ENCODE measurements at regions not wholly inside any gene's neighbourhood (a gene's known extent, or its start where the extent isn't known, plus 50 kb on each side); places are given as distances from the start of the nearest gene placed in this dataset.
"Not testable (repeated sequence)": the region's sequence is repeated elsewhere in the genome, so short reads cannot be mapped to it uniquely, and the experiment has no call there.

DNA sequence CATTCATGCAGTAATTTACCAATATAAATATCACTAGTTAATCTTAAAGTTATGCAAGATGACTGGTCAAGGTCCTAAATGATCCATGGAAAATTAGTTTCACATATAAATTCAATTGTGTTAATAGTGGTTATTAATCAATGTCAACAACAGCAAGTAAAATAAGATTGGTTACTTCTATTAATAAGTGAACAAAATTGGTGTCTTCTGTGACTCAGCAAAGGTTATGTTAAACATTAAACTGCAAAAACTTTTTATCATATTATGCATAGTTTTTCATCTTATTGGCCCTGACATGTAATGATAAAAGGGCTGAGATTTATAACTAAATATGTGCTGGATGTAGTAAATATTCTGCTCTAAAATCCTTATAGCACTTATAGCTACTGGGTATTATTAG lies 359.0 kb upstream of the UBE2E3 start:
- DNase-seq (ENCODE audit: extremely low read depth, low read depth, low spot score), result no peak

DNA sequence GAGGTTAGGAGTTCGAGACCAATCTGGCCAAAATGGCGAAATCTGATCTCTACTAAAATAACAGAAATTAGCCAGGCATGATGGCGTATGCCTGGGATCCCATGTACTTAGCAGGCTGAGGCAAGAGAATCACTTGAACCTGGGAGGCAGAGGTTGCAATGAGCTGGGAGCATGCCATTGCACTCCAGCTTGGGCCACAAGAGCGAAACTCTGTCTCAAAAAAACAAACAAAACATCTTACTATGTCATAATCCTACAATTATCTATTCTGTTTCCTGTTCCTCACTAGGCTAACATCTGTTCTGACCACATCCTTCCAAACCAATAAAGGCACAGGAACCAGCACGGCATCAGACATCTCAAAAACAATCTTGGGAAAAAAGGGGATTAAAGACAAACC lies 361.8 kb upstream of the UBE2E3 start:
- DNase-seq (ENCODE audit: extremely low read depth, low read depth, low spot score), result no peak

DNA sequence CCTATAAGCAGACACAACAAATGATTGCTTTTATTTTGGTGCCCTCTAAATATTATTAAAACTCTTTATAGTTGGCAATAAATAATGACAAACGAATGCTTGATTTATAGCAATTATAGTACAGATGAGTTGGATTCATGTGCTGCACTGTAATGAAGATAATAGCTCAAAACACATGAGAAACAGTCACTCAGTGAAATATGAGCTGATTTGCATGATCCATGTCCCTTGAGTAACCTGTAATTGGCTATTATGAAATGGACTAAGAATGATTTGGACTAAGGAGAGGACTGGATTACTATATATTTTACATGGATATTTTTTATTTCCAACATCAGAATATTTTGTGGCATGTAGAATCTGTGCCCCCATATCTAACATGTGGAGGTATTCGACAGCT lies 365.6 kb upstream of the UBE2E3 start:
- DNase-seq (ENCODE audit: extremely low read depth, low read depth, low spot score), result no peak

DNA sequence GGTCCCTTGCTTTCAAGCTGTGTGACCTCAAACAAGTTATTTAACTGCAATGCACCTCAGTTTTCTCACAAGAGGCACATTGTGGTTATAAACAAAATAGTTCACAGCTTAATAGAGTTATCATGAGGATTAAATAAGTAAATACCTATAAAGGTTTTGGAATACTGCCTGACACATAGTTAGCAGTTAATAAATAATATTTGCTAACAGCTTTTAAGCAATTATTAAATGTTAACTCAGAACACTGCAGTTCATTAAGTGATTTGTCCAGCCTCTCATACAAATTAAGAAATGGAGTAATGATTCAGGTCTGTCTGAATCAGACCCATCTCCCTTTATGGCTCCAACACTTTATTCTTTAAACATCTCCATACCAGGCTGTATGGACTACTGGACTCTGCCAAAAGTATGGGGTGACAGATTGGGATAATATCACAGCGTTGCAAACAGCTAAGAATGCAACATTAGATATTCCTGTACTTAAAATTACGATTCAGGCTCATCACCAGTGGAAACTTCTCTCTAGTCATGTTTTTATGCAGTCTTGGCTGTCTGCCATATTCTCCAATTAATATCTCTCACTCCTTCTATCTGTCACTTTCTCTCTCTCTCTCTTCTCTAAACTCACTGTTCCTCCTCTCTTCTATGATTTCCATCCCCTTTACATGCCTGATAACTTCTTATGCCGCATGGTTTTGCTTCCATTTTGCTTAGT lies 370.6 kb upstream of the UBE2E3 start:
- DNase-seq (ENCODE audit: extremely low read depth, low read depth, low spot score), result no peak

DNA sequence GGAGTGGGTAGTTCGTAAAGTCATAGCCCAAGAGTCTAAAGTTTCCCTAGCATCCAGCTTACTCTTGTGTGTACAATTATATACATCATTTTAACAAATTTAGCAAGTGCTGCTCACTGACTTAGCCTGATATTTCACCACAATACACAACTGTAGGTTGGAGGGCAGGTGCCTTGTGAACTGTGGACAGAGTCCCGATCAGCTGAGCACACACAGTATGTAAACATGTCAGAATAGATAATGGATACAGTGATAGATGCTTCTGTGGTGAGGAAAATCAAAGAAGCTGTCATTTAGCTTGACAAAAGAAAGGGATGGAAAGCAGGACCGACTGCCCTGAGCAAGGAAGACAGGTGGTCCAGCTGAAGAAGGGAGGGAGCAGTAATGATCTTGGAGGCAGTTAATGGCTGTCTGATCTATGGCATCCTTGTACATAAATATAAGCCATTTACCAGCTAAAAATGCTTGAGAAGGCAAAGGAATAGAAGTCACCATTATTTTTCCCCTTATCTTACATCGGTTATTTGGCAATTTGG lies 372.8 kb upstream of the UBE2E3 start:
- no peak for DNase-seq (ENCODE audit: extremely low read depth, low read depth, low spot score)

DNA sequence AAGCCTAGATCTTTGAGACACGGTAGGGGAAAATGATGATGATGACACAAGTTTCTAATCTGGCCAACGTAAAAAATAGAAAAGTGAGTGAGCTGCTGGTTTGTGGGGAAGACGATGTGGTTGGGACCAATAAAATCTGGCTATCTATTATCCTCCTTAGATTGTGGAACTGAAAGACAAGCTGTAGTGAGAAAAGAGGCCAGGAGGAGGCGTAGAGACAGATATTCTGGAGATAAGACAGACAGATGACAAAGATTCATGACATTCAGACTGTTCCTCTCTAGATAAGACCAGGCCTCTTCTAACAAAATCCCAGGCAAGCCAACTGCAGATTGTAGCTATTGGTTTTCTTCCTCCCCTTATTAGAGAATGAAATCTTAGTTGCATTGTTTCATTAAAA lies 376.3 kb upstream of the UBE2E3 start:
- no peak for DNase-seq (ENCODE audit: extremely low read depth, low read depth, low spot score)

DNA sequence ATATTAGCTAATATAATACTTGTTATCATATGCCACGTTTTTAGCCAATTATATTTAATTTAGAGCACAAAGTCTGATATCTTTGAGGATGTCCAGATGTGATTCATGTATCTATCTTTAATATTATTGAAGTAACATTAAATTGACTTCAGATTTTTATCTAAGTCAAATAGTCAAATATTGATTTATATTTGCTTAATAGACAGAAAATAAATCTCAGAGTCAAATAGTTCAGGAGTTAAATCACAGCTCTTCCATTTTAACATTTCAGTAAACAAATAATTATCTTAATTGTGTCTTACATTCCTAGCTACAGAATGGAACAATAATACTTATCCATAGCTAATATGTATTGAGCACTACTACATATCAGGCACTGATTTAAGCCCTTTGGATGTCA lies 379.4 kb upstream of the UBE2E3 start:
- no peak for DNase-seq (ENCODE audit: extremely low read depth, low read depth, low spot score)

DNA sequence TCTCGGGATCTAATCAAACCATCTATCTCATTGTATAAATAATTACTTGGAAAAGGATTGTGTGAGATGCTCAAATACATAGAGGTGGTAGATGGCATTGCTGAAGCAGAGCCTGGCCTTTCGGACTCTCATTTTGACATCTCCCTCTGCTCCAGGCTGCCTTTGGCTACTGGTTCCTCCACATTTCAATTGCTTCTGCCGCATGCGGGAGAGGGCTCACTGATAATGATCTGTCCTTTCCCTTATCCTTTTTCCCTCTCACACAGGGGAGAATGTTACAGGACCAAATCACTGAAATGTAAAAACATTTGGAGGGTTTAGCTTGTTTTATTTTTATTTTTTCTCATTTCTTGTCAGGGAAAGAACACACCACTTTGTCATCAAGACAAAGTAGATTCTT lies 380.6 kb upstream of the UBE2E3 start:
- DNase-seq (ENCODE audit: extremely low read depth, low read depth, low spot score), result no peak

DNA sequence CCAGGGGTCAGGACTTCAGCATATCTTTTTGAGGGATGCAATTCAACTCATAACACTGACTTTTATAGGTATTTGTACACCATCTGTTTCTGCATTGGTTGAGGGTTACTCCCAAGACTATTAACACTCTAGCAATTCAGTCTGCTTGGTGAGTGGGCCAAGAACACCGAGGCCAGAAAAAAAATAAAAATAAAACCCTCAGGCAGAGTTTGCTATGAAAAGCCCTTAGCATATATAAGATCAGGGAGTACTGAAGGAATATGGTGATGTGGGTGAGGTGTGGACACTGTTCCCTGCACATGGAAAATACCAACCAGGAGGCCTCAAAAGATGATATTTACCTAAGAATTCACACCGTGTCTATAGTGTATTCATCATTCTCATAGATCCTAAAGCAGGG lies 383.2 kb upstream of the UBE2E3 start:
- no peak for DNase-seq (ENCODE audit: extremely low read depth, low read depth, low spot score)

DNA sequence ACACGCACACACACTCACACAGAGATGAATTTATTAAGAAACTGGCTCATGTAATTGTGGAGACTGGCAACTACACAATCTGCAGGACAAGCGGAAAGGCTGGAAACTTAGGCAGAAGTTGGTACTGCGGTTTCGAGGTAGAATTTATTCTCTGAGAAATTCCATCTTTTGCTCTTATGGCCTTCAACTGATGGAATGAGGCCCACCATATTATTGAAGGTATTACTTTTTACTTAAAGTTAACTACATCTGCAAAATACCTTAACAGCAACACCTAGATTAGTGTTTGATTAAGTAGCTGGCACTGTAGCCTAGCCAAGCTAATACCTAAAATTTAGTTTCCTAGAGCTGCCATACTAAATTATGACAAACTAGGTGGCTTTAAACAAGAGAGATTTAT lies 384.0 kb upstream of the UBE2E3 start:
- no peak for DNase-seq (ENCODE audit: extremely low read depth, low read depth, low spot score)

DNA sequence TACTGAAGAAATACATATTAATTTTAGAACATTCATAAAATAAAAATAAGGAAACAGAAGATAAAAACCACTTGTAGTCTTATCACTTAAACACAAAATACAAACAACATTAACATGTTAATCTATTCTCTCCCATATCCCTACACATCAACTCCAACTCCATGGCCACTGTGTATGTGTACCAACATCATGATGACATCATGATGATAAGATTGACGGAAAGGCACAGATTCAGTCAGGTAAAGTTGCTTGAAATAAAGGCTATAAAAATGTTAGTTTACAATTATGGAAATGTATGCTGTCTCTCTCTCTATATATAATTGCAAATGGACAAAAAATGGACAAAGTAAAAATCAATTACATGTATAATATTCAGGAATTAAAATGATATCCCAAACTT lies 388.5 kb upstream of the UBE2E3 start:
- no peak for DNase-seq (ENCODE audit: extremely low read depth, low read depth, low spot score)

DNA sequence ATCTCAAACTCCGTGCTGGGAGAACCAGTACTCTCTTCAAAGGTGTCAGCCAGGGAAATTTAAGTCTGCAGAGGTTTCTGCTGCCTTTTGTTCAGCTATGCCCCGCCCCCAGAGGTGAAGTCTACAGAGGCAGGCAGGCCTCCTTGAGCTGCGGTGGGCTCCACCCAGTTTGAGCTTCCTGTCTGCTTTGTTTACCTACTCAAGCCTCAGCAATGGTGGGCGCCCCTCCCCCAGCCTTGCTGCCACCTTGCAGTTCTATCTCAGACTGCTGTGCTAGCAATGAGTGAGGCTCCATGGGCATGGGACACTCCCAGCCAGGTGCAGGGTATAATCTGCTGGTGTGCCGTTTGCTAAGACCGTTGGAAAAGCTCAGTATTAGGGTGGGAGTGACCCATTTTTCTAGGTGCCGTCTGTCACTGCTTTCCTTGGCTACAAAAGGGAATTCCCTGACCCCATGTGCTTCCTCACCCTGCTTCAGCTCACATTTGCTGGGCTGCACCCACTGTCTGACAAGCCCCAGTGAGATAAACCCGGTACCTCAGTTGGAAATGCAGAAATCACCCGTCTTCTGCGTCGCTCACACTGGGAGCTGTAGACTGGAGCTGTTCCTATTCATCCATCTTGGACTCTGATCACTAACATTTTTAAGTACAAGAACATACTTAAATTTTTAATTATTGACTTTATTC lies 389.2 kb upstream of the UBE2E3 start:
- DNase-seq (ENCODE audit: extremely low read depth, low read depth, low spot score), result not testable (repeated sequence)

DNA sequence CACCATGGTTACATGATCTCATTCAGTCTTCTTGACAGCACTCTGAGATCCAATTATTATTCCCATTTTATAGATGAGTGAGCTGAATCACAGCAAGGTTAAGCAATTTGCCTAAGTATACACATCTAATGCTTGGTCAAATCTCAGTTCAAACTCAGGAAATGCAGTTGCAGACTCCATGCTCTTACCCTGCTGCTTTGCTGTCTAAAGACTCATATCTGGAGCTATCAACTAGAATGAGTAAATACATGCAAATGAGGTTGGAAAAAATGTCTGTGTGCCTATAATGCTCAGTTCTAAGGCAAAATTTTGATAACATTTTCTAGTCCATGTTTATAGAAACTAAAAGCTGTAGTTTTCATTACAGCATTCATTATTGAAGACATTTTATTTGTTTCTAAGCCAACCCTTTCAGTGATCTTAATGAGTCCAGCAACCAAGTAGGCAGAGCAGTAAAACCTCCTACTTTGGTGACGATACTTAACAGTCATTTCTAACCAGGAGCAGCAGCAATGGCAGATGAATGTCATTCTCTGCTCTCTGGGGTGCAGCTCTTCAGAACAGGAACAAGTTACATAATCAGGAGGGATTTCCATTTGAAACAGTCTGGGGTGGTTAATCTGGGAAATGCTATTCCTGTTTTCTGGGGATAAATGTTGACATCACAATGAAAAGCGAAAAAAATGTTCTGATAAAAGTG lies 396.8 kb upstream of the UBE2E3 start:
- DNase-seq (ENCODE audit: extremely low read depth, low read depth, low spot score), result no peak

DNA sequence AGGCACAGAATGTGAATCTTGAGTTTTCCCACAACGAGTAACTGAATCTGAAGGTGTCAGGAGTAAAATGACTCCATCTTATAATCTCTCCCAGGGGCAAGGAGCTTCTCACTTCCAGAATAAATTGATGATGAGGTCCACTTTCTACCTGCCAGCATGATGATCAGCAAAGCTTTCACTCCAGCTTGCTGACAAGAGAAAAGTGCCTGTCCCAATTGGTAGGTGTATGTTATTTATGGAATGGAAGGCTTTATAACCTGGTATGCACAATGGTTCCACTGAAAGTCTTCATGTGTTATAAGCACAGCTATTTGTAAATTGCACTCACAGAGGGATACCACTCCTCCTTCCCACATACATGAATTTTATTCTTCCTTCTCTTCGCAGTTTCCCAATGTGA lies 401.0 kb upstream of the UBE2E3 start:
- no peak for DNase-seq (ENCODE audit: extremely low read depth, low read depth, low spot score)

DNA sequence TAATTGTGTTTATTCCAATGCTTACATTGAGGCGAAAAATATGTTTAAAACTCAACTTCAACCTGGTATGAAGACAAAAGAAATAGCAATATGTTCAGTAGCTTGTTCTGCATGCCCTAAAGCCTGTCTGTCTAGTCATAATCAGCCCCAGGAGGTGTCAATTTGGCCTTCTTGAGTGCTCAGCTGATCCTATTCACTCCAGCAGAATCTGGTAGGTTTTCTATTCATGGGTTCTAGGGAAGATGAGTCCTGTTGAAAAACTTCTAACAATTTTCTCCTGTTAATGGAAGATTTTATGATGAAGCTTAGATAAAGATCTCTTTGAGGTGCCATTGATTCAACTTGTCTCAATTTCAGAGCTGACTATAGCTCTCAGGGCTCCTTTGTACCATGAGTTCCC lies 402.0 kb upstream of the UBE2E3 start:
- DNase-seq (ENCODE audit: extremely low read depth, low read depth, low spot score), result no peak

DNA sequence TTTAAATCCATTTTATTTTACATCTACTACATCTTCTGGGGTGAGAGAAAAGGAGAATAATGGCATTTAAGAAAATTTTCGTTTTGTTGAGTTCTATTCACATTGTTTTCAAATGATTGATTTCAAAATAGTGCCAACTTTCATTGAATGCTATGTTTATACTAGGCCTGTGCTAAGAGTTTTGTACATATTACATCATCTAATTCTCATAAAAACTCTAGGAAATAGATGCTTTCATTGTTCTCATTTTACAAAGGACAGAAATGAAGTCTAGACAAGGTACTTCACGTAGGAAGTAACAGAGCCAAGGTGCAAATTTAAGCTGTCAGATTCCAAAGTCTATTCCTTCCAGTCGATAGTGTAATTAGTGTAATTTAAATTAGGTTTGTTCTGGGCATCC lies 402.8 kb upstream of the UBE2E3 start:
- no peak for DNase-seq (ENCODE audit: extremely low read depth, low read depth, low spot score)

DNA sequence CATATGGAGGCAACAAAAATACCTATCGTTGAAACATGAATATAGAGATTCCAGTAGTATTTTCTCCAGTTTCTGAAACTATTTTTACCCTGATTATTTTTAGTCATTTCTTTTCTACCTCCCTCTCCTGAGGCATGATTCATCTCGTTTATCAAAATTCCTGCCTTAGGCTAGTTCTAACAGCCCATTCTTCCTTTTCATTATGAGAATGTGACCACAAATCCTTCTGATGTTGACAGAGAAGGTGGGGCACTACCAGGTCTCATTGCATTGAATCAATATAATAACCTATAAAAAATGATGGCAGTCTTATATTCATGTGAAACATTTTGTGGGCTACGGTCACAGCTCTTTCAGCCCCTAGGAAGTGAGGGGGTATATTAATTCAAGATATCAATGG lies 406.5 kb upstream of the UBE2E3 start:
- no peak for DNase-seq (ENCODE audit: extremely low read depth, low read depth, low spot score)

DNA sequence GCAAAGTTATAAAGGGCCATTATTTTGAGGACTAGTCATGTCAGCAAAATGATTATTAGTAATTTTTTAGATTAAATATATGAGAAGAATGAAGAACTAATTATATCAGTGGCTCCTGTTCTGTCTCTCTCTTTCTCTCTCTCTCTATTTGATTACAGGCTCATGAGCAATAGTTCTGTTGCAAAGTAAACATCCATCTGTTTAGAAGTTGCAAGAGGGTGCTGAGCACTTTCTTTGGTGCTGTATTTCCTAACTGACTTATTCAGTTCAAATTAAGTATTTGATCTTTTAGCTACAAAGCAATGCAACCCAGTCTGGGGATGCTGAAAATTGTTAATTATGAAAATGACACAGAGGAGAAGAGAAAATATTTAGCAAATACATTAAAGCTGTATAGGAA lies 408.1 kb upstream of the UBE2E3 start:
- DNase-seq (ENCODE audit: extremely low read depth, low read depth, low spot score), result no peak

DNA sequence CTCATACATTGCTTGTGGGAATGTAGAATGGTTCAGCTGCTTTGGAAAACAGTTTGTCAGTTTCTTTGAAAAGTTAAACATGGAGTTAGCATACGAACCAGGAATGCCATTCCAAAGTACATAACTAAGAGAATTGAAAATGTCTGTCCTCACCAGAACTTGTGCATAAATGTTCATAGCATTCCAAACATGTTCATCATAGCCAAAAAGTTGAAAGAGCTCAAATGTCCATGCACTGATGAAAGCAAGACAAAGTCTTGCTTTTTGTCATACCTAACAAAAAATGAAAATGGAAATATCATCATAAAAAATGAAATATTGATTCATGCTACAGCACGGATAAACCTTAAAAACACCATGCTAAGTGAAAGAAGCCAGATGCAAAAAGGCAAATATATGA lies 408.8 kb upstream of the UBE2E3 start:
- no peak for DNase-seq (ENCODE audit: extremely low read depth, low read depth, low spot score)

DNA sequence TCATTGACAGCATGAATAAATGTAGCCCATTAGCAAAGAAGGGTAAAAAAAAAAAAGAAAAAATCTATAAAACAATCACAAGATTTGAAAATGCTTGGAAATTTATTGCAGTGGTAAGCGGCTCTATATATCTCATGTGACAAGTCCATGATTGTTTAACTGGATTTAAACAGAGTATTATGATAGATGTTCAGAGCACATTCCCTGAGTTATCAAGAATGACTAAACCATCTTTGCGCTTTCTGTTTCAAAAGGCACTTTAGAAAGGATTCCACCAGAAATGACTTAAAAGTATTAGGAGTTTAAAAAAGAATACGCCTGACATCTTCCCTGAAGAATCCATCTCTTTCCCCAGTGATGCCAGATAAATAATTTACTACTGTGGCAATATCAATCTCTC lies 409.5 kb upstream of the UBE2E3 start:
- no peak for DNase-seq (ENCODE audit: extremely low read depth, low read depth, low spot score)

DNA sequence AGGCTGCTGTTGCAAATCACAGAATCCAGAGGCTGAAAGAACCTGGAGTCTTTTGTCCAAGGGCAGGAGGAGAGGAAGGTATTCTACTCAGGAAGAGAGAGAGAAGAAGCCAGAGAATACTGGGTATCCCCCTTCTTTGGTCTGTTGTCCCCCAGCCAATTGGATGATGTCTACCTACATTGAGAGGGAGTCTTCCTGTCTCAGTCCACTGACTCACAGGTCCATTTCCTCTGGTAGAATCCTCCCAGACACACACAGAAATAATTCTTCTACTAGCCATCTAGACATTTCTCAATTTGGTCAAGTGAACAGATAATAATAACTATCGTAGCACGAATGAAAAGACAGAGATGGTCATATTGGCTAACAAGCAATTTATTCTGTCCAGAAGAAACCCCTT lies 416.4 kb upstream of the UBE2E3 start:
- DNase-seq (ENCODE audit: extremely low read depth, low read depth, low spot score), result no peak

DNA sequence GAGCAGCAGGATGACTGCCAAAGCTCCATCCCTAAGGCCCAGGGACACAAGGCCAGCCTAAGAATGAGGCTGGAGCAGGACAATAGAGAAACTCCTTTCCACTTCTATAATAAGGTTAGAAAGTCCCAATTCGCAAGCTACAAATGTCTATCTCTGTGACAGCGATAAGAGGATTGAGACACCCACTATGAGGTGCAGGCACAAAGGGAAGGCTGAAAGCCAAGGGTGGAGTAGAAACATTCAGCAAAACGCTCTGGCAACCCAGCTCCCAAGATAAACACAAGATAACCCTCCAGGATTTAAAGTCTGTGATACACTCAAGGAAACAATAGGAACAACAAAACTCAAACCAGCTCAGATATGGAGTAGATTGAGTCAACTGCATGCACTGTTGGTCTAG lies 418.0 kb upstream of the UBE2E3 start:
- no peak for DNase-seq (ENCODE audit: extremely low read depth, low read depth, low spot score)
